Heart left ventricle (tissue), 13 donors: ENCODE measurements at regions not wholly inside any gene's neighbourhood (a gene's known extent, or its start where the extent isn't known, plus 50 kb on each side); places are given as distances from the start of the nearest gene placed in this dataset.

Experiments
- CTCF ChIP-seq, 12 donors: fragments of 200-600 bp; sonication (generic) in 4 of 12; IDR thresholded peaks; one replicate each; pipeline versions ENCODE4 v1.5.0 to v1.8.0; 2018 to 2022; ENCODE audit warnings: antibody characterized with exemption in 12 of 12, mild to moderate bottlenecking in 5 of 12
- POLR2A ChIP-seq, 2 donors: fragments of 450-650 bp; IDR thresholded peaks; one replicate each; pipeline ENCODE4 v1.6.1; 2017; ENCODE audit warnings: antibody characterized with exemption in 2 of 2, mild to moderate bottlenecking in 2 of 2, moderate library complexity in 2 of 2
- donor health status: ischemic (EF 13 %, LVEDD 7.1; RV severe dilation, severe dysfunction).
- donor health status: DM: no; HTN: yes; CAD: no.
- donor health status: DM: no; HTN: no; CAD: no.
- donor health status: ischemic (EF 25% LVEDD 6.9; RV normal size, moderate dysfunction).
- donor health status: ischemic (EF 25% LVEDD 5.7; RV mildly dilated, moderate dysfunction).
- donor health status: ischemic (EF 35%, LVEDD 5.7; RV mildly dilated, moderate dysfunction).
- donor health status: nonischemic (EF 11% LVEDD 7.7; RV severe dilation, severe dysfunction).
- donor health status: DM: yes; HTN: yes; CAD: no.
- donor health status: PGD.
- donor health status: ischemic (EF 29% LVEDD 5.4; RV normal size, mild dysfunction).
- donor health status: nonischemic (EF 23%, LVEDD 6.1; RV moderate dilation, normal function).

- TF ChIP-seq POLR2A (IDR thresholded peaks at IDR 0.05) (no peak), CTCF (IDR thresholded peaks at IDR 0.05) (no peak)
Measured at GRCh38 chr15:98347866-98348265, 300.5 kb upstream of the IGF1R start.
